PC-3 (cell line): ENCODE measurements at regions not wholly inside any gene's neighbourhood (a gene's known extent, or its start where the extent isn't known, plus 50 kb on each side); places are given as distances from the start of the nearest gene placed in this dataset.

Source experiments
- ATAC-seq: fragments of 200-7000 bp; cut with Tn5 transposase; 2 replicates; pipeline ENCODE4 v1.9.1; 2020; ENCODE audit warnings: mild to moderate bottlenecking, moderate library complexity
- BruUV-seq: library from RNA; stranded (reverse); fragments of 400-500 nt; replicated peaks from 2 replicates; lab custom pipeline; 2021; lab: Mats Ljungman, UMichigan
- CTCF ChIA-PET: fragments of 300-600 bp; sonication (Branson Sonifier 250); formaldehyde crosslinking; loops from one replicate; lab custom pipeline; 2022; ENCODE audit warnings: antibody characterized with exemption; lab: Charles Lee
- POLR2A ChIA-PET: fragments of 300-600 bp; sonication (Branson Sonifier 250); formaldehyde crosslinking; loops from one replicate; lab custom pipeline; 2022; ENCODE audit warnings: antibody characterized with exemption; ENCODE audit not compliant: unreplicated experiment; lab: Charles Lee
- DNase-seq: peaks from one replicate; pipeline ENCODE4 v3.0.0-alpha.2; 2015
- H2AFZ ChIP-seq: fragments of 300-600 bp; sonication (generic); 2 replicates; pipeline ENCODE4 v1.6.0; 2016; ENCODE audit warnings: antibody characterized with exemption, low read length
- H3F3A ChIP-seq: fragments of 300-600 bp; sonication (generic); one replicate; pipeline ENCODE4 v1.6.0; 2017; ENCODE audit warnings: antibody characterized with exemption, low read length, control low read depth, mild to moderate bottlenecking; ENCODE audit not compliant: unreplicated experiment
- H3K27ac ChIP-seq: fragments of 300-600 bp; sonication (generic); 2 replicates; pipeline ENCODE4 v1.5.1; 2016; ENCODE audit warnings: mild to moderate bottlenecking, low read length
- H3K27me3 ChIP-seq: fragments of 300-600 bp; sonication (generic); 2 replicates; pipeline ENCODE4 v1.6.1; 2016; ENCODE audit warnings: low read length, mixed read lengths
- H3K36me3 ChIP-seq: fragments of 300-600 bp; sonication (generic); 2 replicates; pipeline ENCODE4 v1.6.1; 2016; ENCODE audit warnings: low read depth, mixed run types, low read length, mixed read lengths
- H3K4me1 ChIP-seq: fragments of 300-600 bp; sonication (generic); 2 replicates; pipeline ENCODE4 v1.5.1; 2016; ENCODE audit warnings: low read length; ENCODE audit not compliant: insufficient read depth
- H3K4me2 ChIP-seq: fragments of 300-600 bp; sonication (generic); 2 replicates; pipeline ENCODE4 v1.6.0; 2016; ENCODE audit warnings: low read length
- H3K4me3 ChIP-seq: fragments of 300-600 bp; sonication (generic); 2 replicates; pipeline ENCODE4 v1.5.1; 2016; ENCODE audit warnings: mild to moderate bottlenecking, low read length, mixed read lengths
- H3K79me2 ChIP-seq: fragments of 300-600 bp; sonication (generic); 2 replicates; pipeline ENCODE4 v1.6.1; 2017; ENCODE audit warnings: low read length, mixed read lengths
- H3K9ac ChIP-seq: fragments of 300-600 bp; sonication (generic); 2 replicates; pipeline ENCODE4 v1.6.0; 2016; ENCODE audit warnings: mild to moderate bottlenecking, low read length
- H3K9me2 ChIP-seq: fragments of 300-600 bp; sonication (generic); replicated peaks from 2 replicates; pipeline ENCODE4 v1.6.1; 2016; ENCODE audit warnings: mixed run types, low read length, mixed read lengths
- H3K9me3 ChIP-seq: fragments of 300-600 bp; sonication (generic); 2 replicates; pipeline ENCODE4 v1.6.1; 2016; ENCODE audit warnings: low read length, mixed read lengths
- H4K20me1 ChIP-seq: fragments of 300-600 bp; sonication (generic); 2 replicates; pipeline ENCODE4 v1.6.1; 2016; ENCODE audit warnings: low read length, mixed read lengths
- CTCF ChIP-seq: fragments of 300-600 bp; sonication (generic); conservative IDR thresholded peaks from 2 replicates; pipeline ENCODE4 v1.5.1; 2017; ENCODE audit warnings: antibody characterized with exemption, low read depth, mild to moderate bottlenecking, low read length
- EZH2 ChIP-seq: fragments of 300-600 bp; sonication (generic); IDR thresholded peaks from one replicate; pipeline ENCODE4 v1.6.1; 2017; ENCODE audit warnings: antibody characterized with exemption, mild to moderate bottlenecking, low read length; ENCODE audit not compliant: unreplicated experiment
- EZH2phosphoT487 ChIP-seq: fragments of 300-600 bp; sonication (generic); IDR thresholded peaks from 2 replicates; pipeline ENCODE4 v1.6.1; 2018; ENCODE audit warnings: mild to moderate bottlenecking, antibody characterized with exemption, low read length, borderline replicate concordance
- intact Hi-C: fragments of 100-400 bp; cut with micrococcal nuclease; formaldehyde crosslinking; loops from 2 replicates; pipeline ENCODE4 v1.9.0; 2023

DNA sequence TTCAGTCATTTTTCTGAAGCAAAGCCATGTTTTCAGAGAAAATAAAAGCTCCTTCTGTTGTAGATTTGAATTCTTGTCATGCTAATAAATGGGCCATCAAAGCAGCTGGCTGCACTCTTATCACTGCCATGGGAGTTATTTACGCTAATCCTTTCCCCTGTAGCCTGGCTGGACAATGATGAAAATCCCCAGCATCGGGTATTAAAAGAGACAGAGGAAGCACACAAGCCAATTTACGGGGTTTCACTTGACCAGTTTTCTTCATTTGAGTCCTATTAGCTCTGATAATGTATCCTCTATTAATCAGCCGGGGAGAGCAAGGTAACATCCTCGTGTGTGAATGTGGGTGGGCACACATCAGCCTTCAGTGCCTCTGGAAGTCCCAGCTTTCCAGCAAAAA, 470.2 kb upstream of the API5 start:
- Histone ChIP-seq H3K4me1 (no peaks in the 10 kb centered on the region), H3K79me2 (no peaks in the 10 kb centered on the region), H2AFZ (no peak overlapping the region), H3K27ac (no peak overlapping the region), H3K4me3 (no peak overlapping the region), H4K20me1 (no peaks in the 10 kb centered on the region), H3K27me3 (no peaks in the 10 kb centered on the region), H3K9me2 (no peaks in the 10 kb centered on the region), H3K36me3 (no peaks in the 10 kb centered on the region), H3F3A (no peaks in the 10 kb centered on the region), H3K9me3 (no peaks in the 10 kb centered on the region), H3K4me2 (no peak overlapping the region), H3K9ac (no peak overlapping the region)
- TF ChIP-seq EZH2phosphoT487 (no peak), EZH2 (no peak), CTCF (no peak)
- intact Hi-C loops = no loop called here
- BruUV-seq = no TSS peak
- ChIA-PET POLR2A (no interaction called here), CTCF (no interaction called here)
- ATAC-seq (no peak), DNase-seq (no peak)

- H3K4me2 ChIP-seq = no peak overlapping the region
- ChIA-PET POLR2A (no interaction called here), CTCF (no interaction called here)
- TF ChIP-seq CTCF (no peak), EZH2phosphoT487 (no peak), EZH2 (no peak)
- no peaks in the 10 kb centered on the region for H3K9me3 ChIP-seq
- H4K20me1 ChIP-seq = no peaks in the 10 kb centered on the region
- H3K36me3 ChIP-seq = no peaks in the 10 kb centered on the region
- no peak overlapping the region for H3K27ac ChIP-seq
- H3K9me2 ChIP-seq = no peaks in the 10 kb centered on the region
- no peaks in the 10 kb centered on the region for H3K4me1 ChIP-seq
- no peak overlapping the region for H3K4me3 ChIP-seq
- no peak for ATAC-seq
- H3K79me2 ChIP-seq = no peaks in the 10 kb centered on the region
- H2AFZ ChIP-seq = no peak overlapping the region
- H3K27me3 ChIP-seq = no peaks in the 10 kb centered on the region
- no TSS peak for BruUV-seq
- H3K9ac ChIP-seq = no peak overlapping the region
- DNase-seq = no peak
- intact Hi-C loops = no loop called here
- H3F3A ChIP-seq = no peaks in the 10 kb centered on the region
Measured at GRCh38 chr11:42849362-42849761, 462.4 kb upstream of the API5 start.

GRCh38 chr11:42857344-42857743, 454.5 kb upstream of the API5 start:
- Histone ChIP-seq H3K4me1 (no peaks in the 10 kb centered on the region), H3K4me2 (no peak overlapping the region), H3K9ac (no peak overlapping the region), H4K20me1 (no peaks in the 10 kb centered on the region), H3F3A (no peaks in the 10 kb centered on the region), H3K27me3 (no peaks in the 10 kb centered on the region), H3K79me2 (no peaks in the 10 kb centered on the region), H3K9me2 (no peaks in the 10 kb centered on the region), H3K9me3 (no peaks in the 10 kb centered on the region), H3K27ac (no peak overlapping the region), H3K36me3 (no peaks in the 10 kb centered on the region), H2AFZ (no peak overlapping the region), H3K4me3 (no peak overlapping the region)
- DNase-seq = no peak
- CTCF ChIA-PET = no interaction called here
- POLR2A ChIA-PET = no interaction called here
- TF ChIP-seq EZH2phosphoT487 = no peak
- no peak for TF ChIP-seq CTCF
- TF ChIP-seq EZH2 = no peak
- ATAC-seq = no peak
- BruUV-seq = no TSS peak
- intact Hi-C loops = no loop called here
